ENCODE measurements at regions not wholly inside any gene's neighbourhood (a gene's known extent, or its start where the extent isn't known, plus 50 kb on each side); places are given as distances from the start of the nearest gene placed in this dataset.

DNA sequence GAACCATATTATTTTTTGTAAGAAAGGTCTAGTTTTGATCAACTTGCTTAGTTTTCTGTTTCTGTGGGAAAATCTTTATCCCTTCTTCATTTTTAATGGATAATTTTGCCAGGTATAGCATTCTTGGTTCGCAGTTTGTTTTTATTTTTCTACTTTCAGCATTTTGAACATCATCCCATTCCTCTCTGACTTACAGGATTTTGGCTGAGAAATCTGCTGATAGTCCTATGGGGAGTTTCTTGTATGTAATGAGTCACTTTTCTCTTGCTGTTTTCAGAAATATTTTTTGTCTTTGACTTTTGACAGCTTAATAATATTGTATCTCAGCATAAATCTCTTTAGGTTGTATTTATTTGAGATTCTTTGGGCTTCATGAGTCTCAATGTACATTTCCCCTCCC is 389.1 kb downstream of the PBX1 start:
- no peak for DNase-seq (ENCODE audit: low spot score)

DNA sequence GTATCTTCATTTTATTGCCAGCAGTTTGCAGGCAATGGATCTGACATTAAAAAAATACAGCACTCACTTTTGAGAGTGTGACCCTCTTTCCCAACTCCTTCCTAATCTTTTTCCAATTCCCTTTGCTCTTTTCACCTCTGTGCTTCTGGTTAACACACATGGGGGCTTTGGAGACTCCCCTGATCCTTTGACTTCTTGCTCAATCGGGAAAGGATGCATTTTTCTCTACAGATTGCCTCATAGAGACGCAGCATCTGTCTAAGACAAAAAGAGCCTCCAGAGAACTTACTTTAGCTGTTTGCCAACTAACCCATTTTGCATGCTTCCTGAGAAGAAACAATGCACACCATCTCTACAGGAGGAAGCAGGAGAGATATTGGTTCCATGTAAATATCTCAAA is 378.3 kb downstream of the PBX1 start:
- no peak for DNase-seq (ENCODE audit: low spot score)

- DNase-seq (ENCODE audit: low spot score) = no peak
These were observed 373.6 kb downstream of the PBX1 start for GRCh38 chr1:164932580-164932979.

GRCh38 chr1:164930833-164931232 is 371.8 kb downstream of the PBX1 start:
- DNase-seq (ENCODE audit: low spot score) = no peak

DNA sequence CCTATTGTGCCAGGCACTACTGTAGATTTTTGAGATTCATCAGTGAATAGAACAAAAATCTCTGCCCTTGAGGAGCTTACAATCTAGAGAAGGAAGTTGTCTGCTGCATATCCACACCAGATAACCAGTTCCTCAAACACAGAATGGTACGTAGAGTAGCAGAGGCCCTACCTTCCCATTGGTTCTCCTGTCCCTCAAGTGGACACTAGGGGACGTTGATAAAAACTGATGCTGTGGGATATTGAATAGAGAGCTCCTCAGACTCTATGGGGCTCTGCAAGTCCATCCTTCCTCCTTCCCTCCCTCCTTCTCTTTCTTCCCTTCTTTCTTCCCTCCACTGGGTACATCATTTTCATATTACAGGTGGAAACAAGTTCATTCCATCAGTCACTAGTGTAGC is 371.3 kb downstream of the PBX1 start:
- DNase-seq (ENCODE audit: low spot score) = no peak

- DNase-seq (ENCODE audit: low spot score) = no peak
These were observed 369.3 kb downstream of the PBX1 start for GRCh38 chr1:164928232-164928812.

GRCh38 chr1:164926107-164926506 is 367.1 kb downstream of the PBX1 start:
- DNase-seq (ENCODE audit: low spot score) = no peak

DNA sequence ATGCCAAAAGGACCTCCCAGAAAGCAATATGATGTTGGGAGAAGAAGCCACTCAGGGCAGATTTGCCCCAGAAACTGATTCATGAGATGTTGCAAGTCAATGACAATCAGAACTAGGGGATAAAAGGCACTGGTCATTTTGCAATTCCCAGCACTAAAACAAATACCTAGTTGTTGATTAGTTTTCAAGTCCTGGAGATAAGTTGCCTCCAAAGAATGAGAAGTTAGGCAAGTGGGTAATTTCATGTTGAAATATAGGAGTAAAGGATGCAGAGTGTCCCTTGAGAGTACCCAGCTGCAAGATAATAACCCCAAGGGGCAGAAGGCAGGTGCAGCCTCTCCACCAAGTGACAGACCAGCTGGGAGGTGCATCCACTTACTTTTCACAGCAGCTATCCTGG is 363.6 kb downstream of the PBX1 start:
- DNase-seq (ENCODE audit: low spot score) = no peak

DNA sequence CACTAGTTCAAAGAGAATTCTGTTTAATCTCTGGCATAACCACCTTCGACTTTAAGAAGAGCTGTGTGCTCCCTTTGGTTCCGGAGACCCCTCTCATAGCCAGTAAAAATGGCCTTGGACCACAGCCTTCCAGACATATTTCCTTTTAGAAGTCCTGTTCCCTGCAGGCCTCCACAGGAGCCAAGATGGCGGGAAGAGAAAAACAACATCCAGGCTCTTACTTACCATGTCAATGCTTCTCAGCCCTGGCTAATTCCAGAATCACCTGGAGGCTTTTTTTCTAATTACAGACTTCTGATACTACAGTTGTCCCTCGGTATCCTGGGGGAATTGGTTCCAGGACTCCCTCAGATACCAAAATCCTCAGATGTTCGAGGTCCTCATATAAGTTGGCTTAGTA is 362.5 kb downstream of the PBX1 start:
- no peak for DNase-seq (ENCODE audit: low spot score)

GRCh38 chr1:164918140-164918539 is 359.2 kb downstream of the PBX1 start:
- no peak for DNase-seq (ENCODE audit: low spot score)

DNA sequence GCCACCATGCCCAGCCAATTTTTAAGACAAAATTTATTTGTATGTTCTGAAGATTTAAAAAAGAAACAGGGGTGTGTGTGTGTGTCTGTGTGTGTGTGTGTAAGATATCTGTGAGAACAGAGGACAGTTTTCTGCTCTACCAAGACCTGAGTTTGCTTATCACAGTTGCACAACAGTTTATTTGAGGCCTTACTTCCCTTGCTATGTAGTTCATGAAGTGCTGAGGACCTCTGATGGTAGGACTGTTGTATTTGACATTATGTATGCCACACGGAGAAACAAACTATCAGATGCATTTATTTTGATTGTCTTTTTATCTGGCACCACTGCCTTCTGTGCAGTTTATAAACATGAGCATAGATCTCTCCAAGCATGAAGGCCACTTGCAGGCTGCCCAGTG is 355.2 kb downstream of the PBX1 start:
- no peak for DNase-seq (ENCODE audit: low spot score)

DNA sequence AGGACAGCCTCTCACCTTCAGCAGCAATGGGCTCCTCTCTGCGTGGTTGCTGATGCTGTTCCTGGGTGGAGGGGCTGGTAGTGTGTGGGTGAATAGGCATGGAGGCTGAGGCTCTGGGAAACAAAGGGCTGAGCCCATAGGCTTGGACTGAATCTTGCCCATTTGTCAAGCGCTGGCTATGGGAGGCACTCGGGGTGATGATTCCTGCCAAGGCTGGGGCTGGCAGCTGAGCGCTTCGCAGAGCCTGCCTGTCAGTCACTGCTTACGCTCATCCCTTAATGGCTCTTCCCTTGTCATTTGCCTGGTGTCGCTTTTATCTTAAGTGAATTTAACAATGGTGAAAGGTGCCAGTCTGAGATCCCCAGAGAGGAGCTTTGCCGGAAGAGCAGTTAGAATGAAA is 353.3 kb downstream of the PBX1 start:
- DNase-seq (ENCODE audit: low spot score) = no peak

DNA sequence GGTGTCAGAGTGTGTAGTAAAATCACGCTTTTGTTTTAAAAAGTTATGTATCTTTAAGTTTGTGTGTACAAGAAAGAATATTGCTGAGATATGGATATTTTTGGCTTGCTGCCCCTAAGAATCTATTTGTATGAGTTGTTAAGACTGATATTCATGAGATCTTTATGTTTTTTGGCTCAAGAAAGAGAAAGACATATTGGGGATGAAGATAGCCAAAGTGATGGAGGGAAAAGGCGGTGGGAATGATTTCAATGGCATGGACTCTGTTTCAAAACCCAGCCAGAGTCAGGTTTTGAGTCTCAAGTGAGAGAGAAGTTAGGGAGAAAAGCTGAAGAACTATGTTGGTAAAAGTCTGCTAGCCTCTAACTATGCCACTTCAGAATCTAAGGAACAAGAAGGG is 351.7 kb downstream of the PBX1 start:
- DNase-seq (ENCODE audit: low spot score) = no peak

- no peak for DNase-seq (ENCODE audit: low spot score)
These were observed 348.7 kb downstream of the PBX1 start for GRCh38 chr1:164907666-164908065.

GRCh38 chr1:164905869-164906268 is 346.9 kb downstream of the PBX1 start:
- DNase-seq (ENCODE audit: low spot score) = no peak

GRCh38 chr1:164902491-164902890 is 343.5 kb downstream of the PBX1 start:
- no peak for DNase-seq (ENCODE audit: low spot score)
